SK-N-SH (cell line): ENCODE measurements at regions not wholly inside any gene's neighbourhood (a gene's known extent, or its start where the extent isn't known, plus 50 kb on each side); places are given as distances from the start of the nearest gene placed in this dataset.

Experiments used
- CTCF ChIA-PET: fragments of 300-600, 350-600 bp; formaldehyde crosslinking; extraction: SDS; loops from one replicate; lab custom pipeline; 2021; lab: Yijun Ruan, JAX
- POLR2A ChIA-PET: fragments of 350-600 bp; sonication (Branson Sonifier 250); formaldehyde crosslinking; extraction: SDS; loops from one replicate; lab custom pipeline; 2020; ENCODE audit warnings: antibody characterized with exemption, inconsistent platforms; lab: Yijun Ruan, JAX
- DNase-seq: peaks from one replicate; pipeline ENCODE4 v3.0.0; 2012
- H2AFZ ChIP-seq: fragments of 200-600 bp; sonication (generic); 2 replicates; pipeline ENCODE4 v1.8.1; 2016; ENCODE audit warnings: antibody characterized with exemption, mild to moderate bottlenecking, low read depth
- H3F3A ChIP-seq: fragments of 200-600 bp; sonication (generic); replicated peaks from 2 replicates; pipeline ENCODE3; 2016; ENCODE audit warnings: antibody characterized with exemption, mild to moderate bottlenecking; ENCODE audit not compliant: insufficient read depth
- H3K27ac ChIP-seq, 2 experiments: fragments of 200-500 bp in 1 of 2; fragments of 200-600 bp in 1 of 2; sonication (Bioruptor generic) in 1 of 2; sonication (generic), shearing (Covaris generic) in 1 of 2; 2 replicates each; pipeline versions ENCODE4 v1.5.1 to v1.6.1; 2014 to 2016; ENCODE audit warnings: low read depth in 2 of 2, inconsistent platforms in 1 of 2, low read length in 1 of 2, mild to moderate bottlenecking in 1 of 2, mixed read lengths in 1 of 2
- H3K27me3 ChIP-seq: fragments of 200-600 bp; sonication (generic), shearing (Covaris generic); 2 replicates; pipeline ENCODE4 v1.6.1; 2016; ENCODE audit warnings: mixed run types; ENCODE audit not compliant: insufficient read depth
- H3K36me3 ChIP-seq, 2 experiments: fragments of 200-500 bp in 1 of 2; fragments of 200-600 bp in 1 of 2; sonication (Bioruptor generic) in 1 of 2; sonication (generic) in 1 of 2; replicated peaks in 1 of 2; 2 replicates each; pipeline versions ENCODE3 to v1.5.1; 2014 to 2016; ENCODE audit warnings: low read length in 1 of 2, mild to moderate bottlenecking in 1 of 2; ENCODE audit not compliant: insufficient read depth in 2 of 2, control insufficient read depth in 1 of 2
- H3K4me1 ChIP-seq, 2 experiments: fragments of 200-500 bp in 1 of 2; fragments of 200-600 bp in 1 of 2; sonication (Bioruptor generic) in 1 of 2; sonication (generic), shearing (Covaris generic) in 1 of 2; 2 replicates each; pipeline versions ENCODE4 v1.5.1 to v1.6.1; 2014 to 2016; ENCODE audit warnings: low read depth in 1 of 2, low read length in 1 of 2, mixed run types in 1 of 2; ENCODE audit not compliant: insufficient read depth in 2 of 2, control insufficient read depth in 1 of 2
- H3K4me2 ChIP-seq: fragments of 200-600 bp; sonication (generic), shearing (Covaris generic); 2 replicates; pipeline ENCODE4 v1.6.1; 2017; ENCODE audit warnings: mixed run types
- H3K4me3 ChIP-seq, 2 experiments: fragments of 200-500 bp in 1 of 2; fragments of 200-600 bp in 1 of 2; sonication (Bioruptor generic) in 1 of 2; sonication (generic), shearing (Covaris generic) in 1 of 2; 2 replicates each; pipeline versions ENCODE4 v1.5.1 to v1.8.1; 2014 to 2016; ENCODE audit warnings: low read depth in 2 of 2, inconsistent platforms in 1 of 2, low read length in 1 of 2, mild to moderate bottlenecking in 1 of 2, mixed read lengths in 1 of 2, moderate library complexity in 1 of 2
- H3K79me2 ChIP-seq: fragments of 200-600 bp; sonication (generic); 2 replicates; pipeline ENCODE4 v1.8.1; 2017; ENCODE audit warnings: mild to moderate bottlenecking; ENCODE audit not compliant: insufficient read depth
- H3K9ac ChIP-seq: fragments of 200-600 bp; sonication (generic); 2 replicates; pipeline ENCODE4 v1.6.1; 2017; ENCODE audit warnings: mixed run types
- H3K9me2 ChIP-seq: fragments of 200-600 bp; sonication (generic); 2 replicates; pipeline ENCODE4 v1.6.1; 2017; ENCODE audit warnings: mixed run types
- H3K9me3 ChIP-seq: fragments of 200-600 bp; sonication (generic); 2 replicates; pipeline ENCODE4 v1.6.1; 2017; ENCODE audit warnings: mixed run types, mild to moderate bottlenecking, moderate library complexity
- H4K20me1 ChIP-seq: fragments of 200-600 bp; sonication (generic); 2 replicates; pipeline ENCODE4 v1.6.1; 2017; ENCODE audit warnings: mild to moderate bottlenecking, mixed run types; ENCODE audit not compliant: insufficient read depth
- EP300 ChIP-seq, 2 experiments: IDR thresholded peaks; 2 replicates each; pipeline versions ENCODE4 v1.4.0 to v1.6.1; 2012; ENCODE audit warnings: borderline replicate concordance in 1 of 2, low read depth in 1 of 2, low read length in 1 of 2
- EZH2phosphoT487 ChIP-seq: fragments of 200-600 bp; sonication (generic); IDR thresholded peaks from 2 replicates; pipeline ENCODE4 v1.6.1; 2017; ENCODE audit warnings: low read depth, mixed run types, mild to moderate bottlenecking, antibody characterized with exemption, moderate library complexity, borderline replicate concordance
- FOSL2 ChIP-seq: IDR thresholded peaks from 2 replicates; pipeline ENCODE4 v1.4.0; 2012; ENCODE audit warnings: low read depth, mild to moderate bottlenecking, moderate library complexity, borderline replicate concordance
- FOXJ3 ChIP-seq: sonication (generic); formaldehyde crosslinking; IDR thresholded peaks from 2 replicates; pipeline ENCODE4 v1.5.1; 2020; ENCODE audit warnings: mild to moderate bottlenecking, missing genetic modification reagents
- GABPA ChIP-seq: IDR thresholded peaks from 2 replicates; pipeline ENCODE4 v1.4.0; 2012; ENCODE audit warnings: low read depth, mild to moderate bottlenecking
- MAX ChIP-seq: IDR thresholded peaks from 2 replicates; pipeline ENCODE4 v1.4.0; 2012; ENCODE audit warnings: low read depth
- MEF2A ChIP-seq: IDR thresholded peaks from 2 replicates; pipeline ENCODE4 v1.4.0; 2012; ENCODE audit warnings: low read depth, borderline replicate concordance
- NFIC ChIP-seq: IDR thresholded peaks from 2 replicates; pipeline ENCODE4 v1.4.0; 2012; ENCODE audit warnings: borderline replicate concordance
- NRF1 ChIP-seq: IDR thresholded peaks from 2 replicates; pipeline ENCODE4 v1.6.1; 2012; ENCODE audit warnings: low read depth, mild to moderate bottlenecking, low read length
- RAD21 ChIP-seq: IDR thresholded peaks from 2 replicates; pipeline ENCODE4 v1.6.1; 2012; ENCODE audit warnings: mild to moderate bottlenecking, low read length
- RCOR1 ChIP-seq: fragments of 150-350 bp; IDR thresholded peaks from 2 replicates; pipeline ENCODE4 v1.6.1; 2017; ENCODE audit warnings: antibody characterized with exemption, low read length
- RFX5 ChIP-seq: IDR thresholded peaks from 2 replicates; pipeline ENCODE4 v1.6.1; 2012; ENCODE audit warnings: mild to moderate bottlenecking, improper control_type of control experiment, low read length
- SIN3A ChIP-seq: IDR thresholded peaks from 2 replicates; pipeline ENCODE4 v1.6.1; 2012; ENCODE audit warnings: low read depth, mild to moderate bottlenecking, low read length, moderate library complexity, borderline replicate concordance
- SMC3 ChIP-seq: IDR thresholded peaks from 2 replicates; pipeline ENCODE4 v1.6.1; 2012; ENCODE audit warnings: low read depth, low read length, improper control_type of control experiment
- TEAD4 ChIP-seq: IDR thresholded peaks from 2 replicates; pipeline ENCODE4 v1.4.0; 2012; ENCODE audit warnings: mild to moderate bottlenecking, borderline replicate concordance; ENCODE audit not compliant: insufficient read depth
- USF1 ChIP-seq: IDR thresholded peaks from 2 replicates; pipeline ENCODE4 v1.4.0; 2012; ENCODE audit warnings: low read depth, borderline replicate concordance
- YY1 ChIP-seq: IDR thresholded peaks from 2 replicates; pipeline ENCODE4 v1.4.0; 2012; ENCODE audit warnings: low read depth, mild to moderate bottlenecking
- ZBTB33 ChIP-seq: IDR thresholded peaks from 2 replicates; pipeline ENCODE4 v1.4.0; 2012; ENCODE audit warnings: low read depth, borderline replicate concordance
- WGBS: methylation state at CpG from one replicate; pipeline ENCODE4 v1.1.6; 2017; ENCODE audit warnings: low lambda C conversion rate; 5-methylcytosine and 5-hydroxymethylcytosine counted together

- Histone ChIP-seq H3K9ac (no peak overlapping the region), H3K27me3 (no peaks in the 10 kb centered on the region), H3K4me2 (no peak overlapping the region), H3K4me3 (no peak overlapping the region), H3F3A (no peaks in the 10 kb centered on the region), H3K27ac (no peak overlapping the region), H3K36me3 (no peaks in the 10 kb centered on the region), H3K9me3 (no peaks in the 10 kb centered on the region), H3K9me2 (no peaks in the 10 kb centered on the region), H3K4me1 (no peaks in the 10 kb centered on the region; a peak in 1 of 4 replicates), H3K79me2 (no peaks in the 10 kb centered on the region), H4K20me1 (no peaks in the 10 kb centered on the region), H2AFZ (no peak overlapping the region)
- no peak for DNase-seq
- 44% methylated on average over 5 of the region's 5 CpGs for WGBS
- TF ChIP-seq YY1 (no peak), RAD21 (no peak), SIN3A (no peak), GABPA (no peak), MEF2A (no peak), USF1 (no peak), EP300 (IDR thresholded peaks at IDR 0.05; ENCODE audit: borderline replicate concordance in 1 of 2, low read depth in 1 of 2, low read length in 1 of 2) (no peak), FOXJ3 (CRISPR knock-in tag) (no peak), RFX5 (no peak), MAX (no peak), RCOR1 (no peak), ZBTB33 (no peak), NFIC (no peak), SMC3 (no peak), NRF1 (no peak), FOSL2 (no peak), TEAD4 (no peak), EZH2phosphoT487 (no peak)
- POLR2A ChIA-PET = no interaction called here
- CTCF ChIA-PET = no interaction called here
Measured at GRCh38 chr10:53664282-53665019, 891.9 kb upstream of the MBL2 start.
